SK-N-SH (cell line): ENCODE measurements at regions not wholly inside any gene's neighbourhood (a gene's known extent, or its start where the extent isn't known, plus 50 kb on each side); places are given as distances from the start of the nearest gene placed in this dataset.

Experiments used
- GATA2 ChIP-seq: sonication (generic); formaldehyde crosslinking; IDR thresholded peaks from 2 replicates; pipeline ENCODE4 v1.5.0; 2020; ENCODE audit warnings: mild to moderate bottlenecking, missing genetic modification reagents
- JUND ChIP-seq: IDR thresholded peaks from 2 replicates; pipeline ENCODE4 v1.4.0; 2012
- NRF1 ChIP-seq: IDR thresholded peaks from 2 replicates; pipeline ENCODE4 v1.6.1; 2012; ENCODE audit warnings: low read depth, mild to moderate bottlenecking, low read length
- TF ChIP-seq, protein P1 (sequence below): IDR thresholded peaks from 2 replicates; pipeline ENCODE4 v1.4.0; 2012; ENCODE audit warnings: low read depth
- TF ChIP-seq, protein P2 (sequence below): fragments of 200-600 bp; sonication (generic); IDR thresholded peaks from 2 replicates; pipeline ENCODE4 v1.6.1; 2017; ENCODE audit warnings: antibody characterized with exemption, mild to moderate bottlenecking, moderate library complexity

DNA sequence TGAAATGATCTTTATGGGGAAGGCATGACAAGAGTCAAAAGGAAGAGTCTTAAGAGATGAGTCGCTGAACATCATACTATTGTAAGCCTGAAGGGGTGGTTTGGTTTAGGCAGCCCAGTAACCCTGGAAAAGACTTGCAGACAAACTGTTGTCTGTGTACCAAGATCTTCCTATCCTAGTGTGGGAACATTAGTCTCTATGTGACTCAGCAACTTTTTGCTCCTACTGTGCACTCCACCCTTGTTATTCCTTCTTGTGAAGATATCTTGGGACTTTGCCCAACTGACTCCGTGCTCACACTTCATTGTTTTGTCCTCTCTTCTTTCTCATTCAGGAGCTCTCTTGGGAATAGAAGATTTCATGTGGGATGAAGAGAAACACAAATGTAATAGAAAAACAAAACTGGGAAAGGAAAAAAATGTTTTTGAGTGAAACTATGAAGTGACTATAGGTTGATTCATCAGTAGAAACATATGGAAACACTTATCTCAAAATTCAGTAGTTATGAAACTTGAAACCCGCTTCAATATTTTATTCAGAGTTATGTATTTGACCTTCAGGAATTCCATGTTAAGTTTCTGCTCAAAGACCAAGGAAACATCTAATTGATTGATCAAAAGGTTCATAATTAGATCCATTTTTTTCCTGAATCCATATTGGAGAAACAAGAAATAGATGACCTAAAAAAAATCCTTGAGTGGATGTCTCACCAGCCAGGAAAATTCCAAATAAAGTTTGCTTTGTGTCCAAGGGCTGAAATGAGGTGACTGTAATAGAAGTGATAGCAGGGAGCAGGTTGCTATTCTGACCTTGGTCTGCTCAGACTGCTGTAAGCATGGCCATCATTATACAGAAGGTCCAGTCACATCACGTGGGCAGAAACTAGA is 67.2 kb downstream of the BTG1 start:
- TF ChIP-seq, protein P1, sequence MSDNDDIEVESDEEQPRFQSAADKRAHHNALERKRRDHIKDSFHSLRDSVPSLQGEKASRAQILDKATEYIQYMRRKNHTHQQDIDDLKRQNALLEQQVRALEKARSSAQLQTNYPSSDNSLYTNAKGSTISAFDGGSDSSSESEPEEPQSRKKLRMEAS: no peak
- peak; percentile 57 for TF ChIP-seq JUND
- no peak for TF ChIP-seq GATA2
- TF ChIP-seq, protein P2, sequence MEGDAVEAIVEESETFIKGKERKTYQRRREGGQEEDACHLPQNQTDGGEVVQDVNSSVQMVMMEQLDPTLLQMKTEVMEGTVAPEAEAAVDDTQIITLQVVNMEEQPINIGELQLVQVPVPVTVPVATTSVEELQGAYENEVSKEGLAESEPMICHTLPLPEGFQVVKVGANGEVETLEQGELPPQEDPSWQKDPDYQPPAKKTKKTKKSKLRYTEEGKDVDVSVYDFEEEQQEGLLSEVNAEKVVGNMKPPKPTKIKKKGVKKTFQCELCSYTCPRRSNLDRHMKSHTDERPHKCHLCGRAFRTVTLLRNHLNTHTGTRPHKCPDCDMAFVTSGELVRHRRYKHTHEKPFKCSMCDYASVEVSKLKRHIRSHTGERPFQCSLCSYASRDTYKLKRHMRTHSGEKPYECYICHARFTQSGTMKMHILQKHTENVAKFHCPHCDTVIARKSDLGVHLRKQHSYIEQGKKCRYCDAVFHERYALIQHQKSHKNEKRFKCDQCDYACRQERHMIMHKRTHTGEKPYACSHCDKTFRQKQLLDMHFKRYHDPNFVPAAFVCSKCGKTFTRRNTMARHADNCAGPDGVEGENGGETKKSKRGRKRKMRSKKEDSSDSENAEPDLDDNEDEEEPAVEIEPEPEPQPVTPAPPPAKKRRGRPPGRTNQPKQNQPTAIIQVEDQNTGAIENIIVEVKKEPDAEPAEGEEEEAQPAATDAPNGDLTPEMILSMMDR: no peak
- TF ChIP-seq NRF1: no peak
